ENCODE measurements at regions not wholly inside any gene's neighbourhood (a gene's known extent, or its start where the extent isn't known, plus 50 kb on each side); places are given as distances from the start of the nearest gene placed in this dataset.

DNA sequence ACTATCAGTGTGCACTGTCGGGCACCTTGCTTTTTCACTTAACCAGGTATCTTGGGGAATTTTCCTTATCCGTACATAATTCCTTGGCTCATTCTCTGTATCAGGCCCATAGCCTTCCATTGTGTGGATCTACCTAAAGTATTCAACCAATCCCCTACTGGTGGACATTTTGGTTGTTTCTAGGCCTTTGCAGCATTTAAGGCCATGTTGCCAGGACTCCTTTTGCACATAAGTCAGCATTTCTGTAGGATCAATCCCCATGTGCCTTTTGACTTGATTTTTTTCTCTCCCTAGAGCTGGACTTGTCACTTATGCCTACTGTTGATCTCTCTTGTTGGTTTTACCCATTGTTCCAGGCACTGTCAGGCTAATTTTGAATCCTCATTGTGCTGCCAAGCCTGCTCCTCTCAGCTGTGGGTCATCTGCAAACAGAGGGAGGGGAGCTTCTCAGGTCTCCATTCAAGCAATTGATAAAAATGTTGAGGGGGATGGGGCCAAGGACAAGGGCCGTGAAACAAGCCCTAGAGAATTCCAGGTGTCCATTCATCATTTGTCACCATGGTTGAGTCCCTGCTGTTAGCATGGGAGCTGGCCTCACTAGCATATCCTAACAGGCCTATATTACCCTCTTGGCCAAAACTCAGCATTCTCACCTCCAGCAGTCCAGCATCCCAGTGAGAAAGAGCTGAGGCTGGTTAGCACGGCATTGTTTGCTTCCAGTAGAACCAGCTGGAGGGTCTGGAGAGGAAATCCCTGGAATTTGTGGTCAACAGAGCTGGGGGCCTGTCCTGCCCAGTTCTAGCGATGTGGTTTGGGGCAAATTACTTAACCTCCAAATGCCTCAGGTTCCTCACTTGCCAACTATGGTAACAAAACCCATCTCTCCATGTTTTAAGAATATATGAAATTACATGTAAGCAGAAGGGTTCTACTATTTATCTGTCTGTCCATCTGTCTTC is 178.4 kb downstream of the MRPL14 start:
- no peak for DNase-seq

- no peak for DNase-seq
Observed at GRCh38 chr6:43947860-43948259, 177.8 kb downstream of the VEGFA start.

- no peak for DNase-seq
Observed at GRCh38 chr6:43946641-43947363, 176.8 kb downstream of the VEGFA start.

DNA sequence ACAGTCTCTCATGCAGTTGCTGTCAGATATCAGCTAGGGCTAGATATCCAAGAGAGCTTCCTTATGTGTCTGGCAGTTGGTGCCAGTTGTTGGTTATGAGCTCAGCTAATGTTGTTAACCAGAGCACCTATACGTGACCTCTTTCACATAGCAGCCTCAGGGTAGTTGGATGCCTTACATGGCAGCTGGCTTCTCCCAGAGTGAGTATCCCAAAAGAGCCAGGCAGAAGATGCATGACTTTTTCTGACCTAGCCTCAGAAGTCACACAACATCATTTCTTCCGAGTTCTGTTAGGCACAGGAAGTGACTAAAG is 175.7 kb downstream of the VEGFA start:
- DNase-seq = no peak

GRCh38 chr6:43944908-43945767 is 175.1 kb downstream of the VEGFA start:
- DNase-seq = no peak

- no peak for DNase-seq
Observed at GRCh38 chr6:43943781-43944250, 173.8 kb downstream of the VEGFA start.

- DNase-seq = no peak
Observed at GRCh38 chr6:43943099-43943766, 173.2 kb downstream of the VEGFA start.

DNA sequence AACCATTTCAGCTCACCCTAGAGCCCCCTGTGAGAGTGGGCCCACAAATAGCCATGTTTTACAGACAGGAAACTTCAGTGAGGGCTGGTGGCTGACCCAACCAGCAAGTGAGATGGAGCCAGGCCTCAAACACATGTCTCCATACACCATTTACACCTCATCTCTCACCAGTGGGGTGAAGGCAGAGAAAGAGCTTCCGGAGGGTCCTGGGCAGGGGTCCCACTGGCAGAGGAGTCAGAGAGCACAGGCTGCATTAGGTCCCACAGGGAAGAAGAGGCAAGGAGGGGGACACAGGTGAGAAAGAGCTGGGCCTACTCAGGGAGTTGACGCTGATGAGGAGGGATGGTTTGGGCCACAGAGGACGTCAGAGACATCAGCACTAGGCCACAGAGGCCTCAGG is 172.6 kb downstream of the VEGFA start:
- no peak for DNase-seq

DNA sequence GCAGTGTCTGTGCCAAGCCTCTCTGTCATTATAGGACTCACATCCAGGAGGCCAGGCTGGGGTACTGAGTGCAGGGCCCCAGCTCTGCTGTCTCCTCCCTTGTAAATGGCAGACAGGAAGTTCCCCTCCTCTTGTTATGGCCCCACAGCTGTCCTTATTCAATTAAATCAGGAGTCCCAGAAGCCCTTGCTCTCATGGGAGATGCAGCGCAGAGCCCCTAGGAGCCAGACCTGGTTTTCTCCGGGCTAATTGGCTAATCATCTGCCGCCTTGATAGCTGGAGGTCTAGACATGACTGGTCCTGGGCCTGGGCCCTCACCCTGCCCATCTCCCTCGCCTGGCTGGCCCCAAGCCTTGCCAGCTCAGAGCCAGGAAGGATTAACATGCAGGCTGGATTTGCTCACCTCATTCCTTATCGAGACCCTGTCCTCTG is 172.0 kb downstream of the VEGFA start:
- DNase-seq = no peak

DNA sequence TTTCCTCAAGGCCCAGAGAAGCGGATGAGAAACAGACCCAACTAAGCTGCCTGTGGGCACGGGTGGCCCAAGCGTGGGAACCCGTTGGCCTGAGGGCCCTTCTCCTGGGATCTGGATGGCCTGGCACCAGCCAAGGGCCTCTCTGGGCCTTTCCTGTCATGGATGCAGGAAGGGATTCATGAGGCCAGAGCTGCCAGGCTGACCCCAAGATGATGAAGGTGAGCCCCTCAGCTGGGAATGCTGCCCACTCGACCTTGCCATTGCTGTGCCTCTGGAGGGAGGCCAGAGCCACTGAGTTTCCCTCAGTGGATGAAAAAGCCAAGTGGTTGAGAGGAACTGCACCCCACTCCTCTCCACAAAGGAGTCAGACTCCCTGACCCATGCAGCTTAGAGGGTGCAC is 171.2 kb downstream of the VEGFA start:
- no peak for DNase-seq

DNA sequence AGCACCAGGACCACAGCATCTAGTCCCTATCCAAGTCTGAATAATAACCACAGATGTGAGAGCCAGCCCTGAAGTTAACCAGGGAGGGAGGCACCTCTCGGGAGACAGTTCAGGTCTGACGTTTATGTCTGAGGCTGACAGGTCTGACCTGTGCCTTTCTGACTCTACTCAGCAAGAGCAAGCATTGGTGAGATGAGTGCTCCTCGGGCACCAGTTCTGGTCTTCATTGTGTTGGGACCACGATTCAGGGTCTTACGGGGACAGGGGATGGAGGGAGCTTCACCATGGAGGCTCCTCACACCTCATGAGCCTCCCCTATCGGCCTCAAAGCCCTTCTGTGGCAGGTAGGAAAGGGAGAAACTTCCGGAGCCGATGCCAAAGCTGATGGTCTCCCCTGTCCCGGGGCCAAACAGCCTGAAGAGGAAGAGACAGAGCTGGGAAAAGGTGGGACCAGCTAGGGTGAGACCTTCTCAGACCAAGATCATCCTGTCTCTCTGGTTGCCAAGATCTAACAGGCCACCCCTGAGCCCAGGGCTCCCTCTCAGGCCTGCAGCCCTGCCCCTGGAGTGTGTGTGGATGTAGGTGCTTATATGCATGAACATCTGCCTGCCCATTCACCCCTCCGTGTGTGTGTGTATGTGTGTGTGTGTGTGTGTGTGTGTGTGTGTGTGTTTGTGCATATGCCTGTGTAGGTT is 170.5 kb downstream of the VEGFA start:
- DNase-seq = no peak

- DNase-seq = no peak
Observed at GRCh38 chr6:43940071-43940392, 170.0 kb downstream of the VEGFA start.

DNA sequence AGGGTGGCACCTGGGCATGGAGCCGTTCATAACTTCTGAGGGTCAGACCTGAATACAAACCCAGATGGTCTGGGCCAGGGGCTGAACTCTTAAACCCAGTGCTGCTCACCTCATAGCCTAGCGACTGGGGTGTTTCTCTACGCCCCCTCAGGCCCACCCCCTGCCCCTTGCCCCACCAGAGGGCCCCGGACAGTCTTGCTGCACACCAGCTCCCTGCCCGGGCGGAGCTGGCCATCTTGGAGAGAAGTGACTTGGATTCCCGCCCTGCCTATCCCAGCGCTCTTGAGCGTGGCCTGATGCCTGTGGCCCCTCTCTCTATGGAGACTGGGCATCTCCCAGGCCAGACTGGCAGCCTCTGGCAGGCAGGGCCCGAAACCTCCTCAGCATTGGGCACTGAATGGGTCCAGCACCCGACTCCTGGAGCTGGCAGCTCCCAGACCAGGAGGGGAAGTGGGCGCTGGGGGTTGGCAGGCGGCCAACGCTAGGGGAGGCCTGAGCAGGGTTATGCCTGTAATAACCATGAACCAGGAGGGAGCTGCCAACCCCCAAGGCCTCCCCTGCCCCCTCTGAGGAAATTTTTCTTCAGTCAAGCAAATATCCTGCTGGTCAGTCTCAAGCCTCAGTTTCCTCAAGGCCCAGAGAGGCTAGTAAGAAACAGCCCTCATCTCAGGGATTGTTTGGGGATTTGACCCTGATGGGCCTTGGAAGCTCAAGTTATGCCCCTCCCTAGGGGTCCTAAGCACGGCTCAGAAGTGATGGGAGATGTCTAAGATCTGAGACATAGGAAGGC is 169.5 kb downstream of the VEGFA start:
- DNase-seq = no peak

DNA sequence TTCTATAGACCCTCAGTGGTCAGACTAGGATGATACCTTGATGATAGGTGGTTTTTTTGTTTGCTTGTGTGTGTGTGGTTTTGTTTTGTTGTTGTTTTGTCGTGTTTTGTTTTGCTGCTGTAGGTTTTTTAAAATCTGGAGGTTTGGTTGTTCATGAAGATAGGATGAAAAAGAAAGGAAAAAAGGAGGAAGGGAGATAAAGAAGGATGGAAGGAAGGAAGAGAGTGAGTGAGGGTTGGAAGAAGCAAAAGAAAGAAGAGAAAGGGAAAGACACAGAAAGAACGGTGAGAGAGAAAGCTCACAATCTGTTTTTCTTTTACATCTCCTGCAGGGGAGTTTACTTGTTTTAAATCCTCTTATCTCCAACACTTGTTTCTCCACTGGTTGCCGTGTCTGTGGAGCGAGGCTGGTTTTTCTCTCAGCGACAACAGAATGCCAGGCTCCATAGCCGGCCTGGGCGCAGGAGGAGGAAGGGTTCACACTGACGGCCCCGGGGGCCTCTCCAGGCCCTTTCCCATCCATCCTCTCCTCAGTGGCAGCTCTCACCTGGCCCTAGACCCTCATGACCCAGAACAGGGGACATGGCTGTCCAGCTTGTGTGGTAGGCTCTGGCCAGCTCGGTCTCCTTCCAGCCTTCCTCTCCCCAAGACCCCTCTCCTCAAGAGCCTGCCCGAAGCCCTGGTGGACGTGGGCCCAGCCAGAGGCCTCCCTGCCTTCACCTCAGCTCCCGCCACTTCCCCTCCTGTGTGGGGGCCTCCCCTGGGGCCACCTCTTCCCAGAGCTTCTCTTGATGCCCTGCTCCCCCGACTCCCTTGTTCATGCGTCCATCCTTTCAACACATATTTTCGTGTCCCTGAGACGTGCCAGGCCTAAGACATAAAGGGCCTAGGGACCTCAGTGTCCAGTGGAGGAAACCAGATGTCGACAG is 168.4 kb downstream of the VEGFA start:
- no peak for DNase-seq

GRCh38 chr6:43937236-43938177 is 167.5 kb downstream of the VEGFA start:
- no peak for DNase-seq

DNA sequence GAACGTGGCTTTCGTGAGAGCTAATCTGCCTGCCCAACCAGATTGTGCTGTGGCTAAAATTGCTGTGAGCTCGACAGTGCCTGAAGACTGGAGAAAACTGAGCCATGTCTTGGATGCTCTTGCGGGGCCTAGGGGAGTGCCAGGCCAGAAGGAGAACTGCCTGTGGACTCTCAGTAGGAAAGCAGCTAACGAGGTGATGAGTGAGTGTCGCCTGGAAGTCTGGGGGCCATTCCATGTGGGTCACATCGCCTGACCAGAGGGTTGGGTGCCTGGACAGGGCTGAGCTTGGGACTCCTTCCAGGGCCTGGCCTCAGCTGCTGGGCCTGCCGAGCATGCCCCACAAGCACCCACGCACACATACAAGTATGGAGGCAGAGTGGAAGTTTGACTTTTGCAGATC is 166.5 kb downstream of the VEGFA start:
- no peak for DNase-seq

GRCh38 chr6:43935921-43936439 is 166.0 kb downstream of the VEGFA start:
- no peak for DNase-seq

- DNase-seq = no peak
Observed at GRCh38 chr6:43934803-43935602, 165.0 kb downstream of the VEGFA start.

Data from dermis blood vessel endothelial cell (primary cell).